ENCODE measurements at regions not wholly inside any gene's neighbourhood (a gene's known extent, or its start where the extent isn't known, plus 50 kb on each side); places are given as distances from the start of the nearest gene placed in this dataset.
"Not testable (repeated sequence)": the region's sequence is repeated elsewhere in the genome, so short reads cannot be mapped to it uniquely, and the experiment has no call there.

DNA sequence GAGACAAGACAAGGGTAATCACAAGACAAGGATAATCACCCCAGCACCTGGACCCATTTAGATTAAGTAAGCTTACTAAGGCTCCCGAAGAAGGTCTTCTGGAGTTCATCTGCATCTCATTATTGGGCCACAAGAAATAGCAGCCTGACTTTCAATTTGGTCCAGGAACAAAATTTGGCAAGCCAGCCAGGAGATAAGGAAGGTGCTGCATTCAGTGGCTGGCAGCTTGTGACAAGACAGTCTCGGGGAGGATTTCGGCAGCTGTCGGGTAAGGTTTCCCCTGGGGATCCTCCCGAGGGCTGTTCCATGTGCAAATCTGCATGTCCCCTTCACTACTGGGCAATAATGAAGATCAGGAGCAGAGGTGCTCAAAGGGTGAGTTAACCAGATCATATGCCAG lies 195.2 kb downstream of the FCRL5 start:
- ATAC-seq (no peak), DNase-seq (no peak)
- Histone ChIP-seq H3K27me3 (no peaks in the 10 kb centered on the region), H3K36me3 (no peaks in the 10 kb centered on the region), H3K9me3 (no peaks in the 10 kb centered on the region), H3K4me3 (no peak overlapping the region), H3K4me1 (no peaks in the 10 kb centered on the region), H3K27ac (no peak overlapping the region)
- TF ChIP-seq, protein P1, sequence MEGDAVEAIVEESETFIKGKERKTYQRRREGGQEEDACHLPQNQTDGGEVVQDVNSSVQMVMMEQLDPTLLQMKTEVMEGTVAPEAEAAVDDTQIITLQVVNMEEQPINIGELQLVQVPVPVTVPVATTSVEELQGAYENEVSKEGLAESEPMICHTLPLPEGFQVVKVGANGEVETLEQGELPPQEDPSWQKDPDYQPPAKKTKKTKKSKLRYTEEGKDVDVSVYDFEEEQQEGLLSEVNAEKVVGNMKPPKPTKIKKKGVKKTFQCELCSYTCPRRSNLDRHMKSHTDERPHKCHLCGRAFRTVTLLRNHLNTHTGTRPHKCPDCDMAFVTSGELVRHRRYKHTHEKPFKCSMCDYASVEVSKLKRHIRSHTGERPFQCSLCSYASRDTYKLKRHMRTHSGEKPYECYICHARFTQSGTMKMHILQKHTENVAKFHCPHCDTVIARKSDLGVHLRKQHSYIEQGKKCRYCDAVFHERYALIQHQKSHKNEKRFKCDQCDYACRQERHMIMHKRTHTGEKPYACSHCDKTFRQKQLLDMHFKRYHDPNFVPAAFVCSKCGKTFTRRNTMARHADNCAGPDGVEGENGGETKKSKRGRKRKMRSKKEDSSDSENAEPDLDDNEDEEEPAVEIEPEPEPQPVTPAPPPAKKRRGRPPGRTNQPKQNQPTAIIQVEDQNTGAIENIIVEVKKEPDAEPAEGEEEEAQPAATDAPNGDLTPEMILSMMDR (IDR thresholded peaks at IDR 0.05) = no peak
- intact Hi-C loops (cut with DNase I) = no loop called here

DNA sequence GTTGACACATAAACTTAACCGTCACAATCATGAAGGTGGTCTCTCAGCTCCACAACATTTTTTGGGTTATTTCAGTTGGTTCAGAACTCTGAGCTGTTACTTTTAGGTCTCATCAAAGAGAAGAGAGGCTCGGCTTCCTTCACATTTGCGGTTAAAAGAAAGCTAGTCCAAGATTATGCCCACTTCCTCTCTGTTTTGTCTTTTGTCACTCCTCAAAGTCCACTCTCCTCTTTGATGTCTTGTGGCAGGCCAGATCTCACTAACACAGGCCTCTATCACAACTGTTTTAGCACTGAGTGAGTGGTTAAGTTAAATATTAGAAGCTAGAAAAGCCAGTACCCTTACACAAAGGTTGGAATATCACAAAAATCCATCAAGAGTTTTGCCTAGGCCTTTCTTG lies 195.7 kb downstream of the FCRL5 start:
- TF ChIP-seq, protein P1 (IDR thresholded peaks at IDR 0.05) = no peak
- DNase-seq = no peak
- H3K36me3 ChIP-seq = no peaks in the 10 kb centered on the region
- intact Hi-C loops (cut with DNase I) = no loop called here
- no peak overlapping the region for H3K4me3 ChIP-seq
- H3K27ac ChIP-seq = no peak overlapping the region
- no peaks in the 10 kb centered on the region for H3K9me3 ChIP-seq
- H3K27me3 ChIP-seq = no peaks in the 10 kb centered on the region
- no peaks in the 10 kb centered on the region for H3K4me1 ChIP-seq
- no peak for ATAC-seq

DNA sequence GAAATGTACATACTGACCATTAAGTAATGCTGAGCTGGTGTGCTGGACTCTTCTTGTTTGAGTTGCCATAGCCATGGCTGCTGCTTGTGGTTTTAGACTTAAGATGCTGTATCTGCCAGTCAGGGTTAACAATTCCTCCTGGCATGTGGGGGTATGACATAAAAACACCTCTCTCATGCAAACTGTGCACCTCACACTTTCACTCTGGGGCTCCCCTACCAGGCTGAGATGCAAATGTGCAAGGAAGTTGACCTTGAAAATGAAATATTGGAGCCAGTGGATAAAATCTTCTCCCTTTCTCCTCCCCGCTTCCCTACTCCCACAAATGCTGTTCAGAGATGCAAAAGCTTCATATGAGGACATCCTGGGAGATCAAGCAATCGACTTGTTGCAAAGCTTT lies 198.8 kb downstream of the FCRL5 start:
- TF ChIP-seq, protein P1 (IDR thresholded peaks at IDR 0.05) = no peak
- no peaks in the 10 kb centered on the region for H3K9me3 ChIP-seq
- no peaks in the 10 kb centered on the region for H3K27me3 ChIP-seq
- H3K27ac ChIP-seq = no peak overlapping the region
- DNase-seq (no peak), ATAC-seq (no peak)
- no peak overlapping the region for H3K4me3 ChIP-seq
- H3K4me1 ChIP-seq = no peaks in the 10 kb centered on the region
- intact Hi-C loops (cut with DNase I) = no loop called here
- H3K36me3 ChIP-seq = no peaks in the 10 kb centered on the region

DNA sequence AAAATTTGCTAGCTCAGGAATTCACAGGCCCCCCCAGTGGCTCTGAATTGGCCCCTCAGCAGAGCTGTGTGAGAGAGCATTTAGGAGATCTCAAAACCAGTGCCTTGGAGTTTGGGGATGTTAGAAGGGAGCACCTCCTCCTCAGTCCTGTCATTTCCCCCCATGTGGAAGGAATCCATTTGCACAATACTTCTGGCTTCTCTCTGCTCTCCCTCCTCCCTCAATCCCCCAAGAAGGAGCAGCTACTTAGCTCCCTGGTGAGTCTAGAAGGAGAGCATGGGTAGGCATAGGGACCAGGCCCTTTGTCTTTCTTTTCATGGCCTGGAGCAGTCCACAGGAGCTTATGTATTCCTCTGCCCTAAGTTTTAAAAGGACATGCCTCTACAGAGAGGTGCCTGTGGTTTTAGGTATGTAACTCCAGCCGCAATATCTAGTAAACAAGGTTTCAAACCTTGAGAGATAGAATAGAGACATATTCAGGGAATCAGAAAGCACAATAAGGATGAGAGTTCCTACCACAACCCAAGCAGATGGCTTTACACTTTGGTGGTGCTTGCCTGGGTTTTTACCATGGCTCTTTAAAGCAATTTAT lies 199.4 kb downstream of the FCRL5 start:
- H3K4me3 ChIP-seq = no peak overlapping the region
- no peaks in the 10 kb centered on the region for H3K4me1 ChIP-seq
- intact Hi-C loops (cut with DNase I) = no loop called here
- H3K27me3 ChIP-seq = no peaks in the 10 kb centered on the region
- no peaks in the 10 kb centered on the region for H3K36me3 ChIP-seq
- DNase-seq (no peak), ATAC-seq (no peak)
- H3K27ac ChIP-seq = no peak overlapping the region
- no peaks in the 10 kb centered on the region for H3K9me3 ChIP-seq
- TF ChIP-seq, protein P1 (IDR thresholded peaks at IDR 0.05) = no peak

DNA sequence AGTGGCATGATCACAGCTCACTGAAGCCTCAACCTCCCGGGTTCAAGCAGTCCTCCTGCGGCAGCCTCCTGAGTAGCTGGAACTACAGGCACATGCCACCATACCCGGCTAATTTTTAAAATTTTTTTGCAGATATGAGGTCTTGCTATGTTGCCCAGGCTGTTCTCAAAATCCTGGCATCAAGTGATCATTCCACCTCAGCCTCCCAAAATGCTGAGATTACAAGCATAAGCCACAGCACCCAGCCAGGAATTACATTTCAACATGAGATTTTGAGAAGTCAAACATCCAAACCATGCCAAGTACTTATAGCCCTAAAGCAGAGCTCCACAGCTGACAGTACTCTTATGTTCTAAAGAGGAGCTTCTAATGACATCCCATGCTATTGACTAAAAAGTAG lies 200.1 kb downstream of the FCRL5 start:
- no peaks in the 10 kb centered on the region for H3K27me3 ChIP-seq
- no peak for DNase-seq
- ATAC-seq = no peak
- TF ChIP-seq, protein P1 (IDR thresholded peaks at IDR 0.05) = no peak
- intact Hi-C loops (cut with DNase I) = no loop called here
- H3K9me3 ChIP-seq = no peaks in the 10 kb centered on the region
- no peak overlapping the region for H3K4me3 ChIP-seq
- H3K27ac ChIP-seq = no peak overlapping the region
- H3K4me1 ChIP-seq = no peaks in the 10 kb centered on the region
- no peaks in the 10 kb centered on the region for H3K36me3 ChIP-seq

DNA sequence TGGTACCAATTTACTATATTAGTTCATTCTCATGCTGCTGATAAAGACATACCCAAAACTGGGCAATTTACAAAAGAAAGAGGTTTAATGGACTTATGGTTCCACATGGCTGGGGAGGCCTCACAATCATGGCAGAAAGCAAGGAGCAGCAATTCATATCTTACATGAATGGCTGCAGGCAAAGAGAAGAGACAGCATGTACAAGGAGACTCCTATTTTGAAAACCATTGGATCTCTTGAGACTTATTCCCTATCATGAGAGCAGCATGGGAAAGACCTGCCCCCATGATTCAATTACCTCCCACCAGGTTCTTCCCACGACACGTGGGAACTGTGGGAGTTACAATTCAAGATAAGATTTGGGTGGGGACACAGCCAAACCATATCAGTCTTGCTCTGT lies 200.5 kb downstream of the FCRL5 start:
- H3K27ac ChIP-seq; H3K4me1 ChIP-seq; H3K9me3 ChIP-seq; H3K36me3 ChIP-seq; ATAC-seq; H3K4me3 ChIP-seq; H3K27me3 ChIP-seq; DNase-seq; intact Hi-C loops (cut with DNase I): not testable (repeated sequence)
